HG02938 (cell line): ENCODE measurements at regions not wholly inside any gene's neighbourhood (a gene's known extent, or its start where the extent isn't known, plus 50 kb on each side); places are given as distances from the start of the nearest gene placed in this dataset.
"Not testable (repeated sequence)": the region's sequence is repeated elsewhere in the genome, so short reads cannot be mapped to it uniquely, and the experiment has no call there.

Experiments used
- ATAC-seq: cut with Tn5 transposase; IDR thresholded peaks from one replicate; pipeline ENCODE4 v1.9.1; 2021; ENCODE audit warnings: mild to moderate bottlenecking, moderate library complexity; ENCODE audit not compliant: unreplicated experiment

DNA sequence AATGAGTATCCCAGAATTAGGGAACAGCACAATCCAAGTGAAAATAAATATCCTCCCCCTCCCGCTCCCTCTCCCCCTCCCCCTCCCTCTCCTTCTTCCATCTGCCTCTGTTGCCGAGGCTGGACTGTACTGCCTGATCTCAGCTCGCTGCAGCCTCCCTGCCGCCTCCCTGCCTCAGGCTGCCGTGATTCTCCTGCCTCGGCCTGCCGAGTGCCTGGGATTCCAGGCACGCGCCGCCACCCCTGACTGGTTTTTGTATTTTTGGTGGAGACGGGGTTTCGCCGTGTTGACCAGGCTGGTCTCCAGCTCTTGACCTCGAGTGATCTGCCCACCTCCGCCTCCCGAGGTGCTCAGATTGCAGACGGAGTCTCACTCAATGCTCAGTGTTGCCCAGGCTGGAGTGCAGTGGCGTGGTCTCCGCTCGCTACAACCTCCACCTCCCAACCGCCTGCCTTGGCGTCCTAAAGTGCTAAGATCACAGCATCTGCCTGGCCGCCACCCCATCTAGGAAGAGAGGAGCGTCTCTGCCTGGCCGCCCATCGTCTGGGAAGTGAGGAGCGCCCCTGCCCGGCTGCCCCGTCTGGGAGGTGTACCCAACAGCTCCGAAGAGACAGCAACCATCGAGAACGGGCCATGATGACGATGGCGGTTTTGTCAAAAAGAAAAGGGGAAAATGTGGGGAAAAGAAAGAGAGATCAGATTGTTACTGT, 178.9 kb upstream of the IPO5 start:
- not testable (repeated sequence) for ATAC-seq

- ATAC-seq, result no peak
Measured at GRCh38 chr13:97780486-97780885, 173.0 kb upstream of the IPO5 start.

- ATAC-seq, result no peak
Measured at GRCh38 chr13:97781891-97782305, 171.6 kb upstream of the IPO5 start.

GRCh38 chr13:97786510-97786909, 167.0 kb upstream of the IPO5 start:
- ATAC-seq, result no peak

DNA sequence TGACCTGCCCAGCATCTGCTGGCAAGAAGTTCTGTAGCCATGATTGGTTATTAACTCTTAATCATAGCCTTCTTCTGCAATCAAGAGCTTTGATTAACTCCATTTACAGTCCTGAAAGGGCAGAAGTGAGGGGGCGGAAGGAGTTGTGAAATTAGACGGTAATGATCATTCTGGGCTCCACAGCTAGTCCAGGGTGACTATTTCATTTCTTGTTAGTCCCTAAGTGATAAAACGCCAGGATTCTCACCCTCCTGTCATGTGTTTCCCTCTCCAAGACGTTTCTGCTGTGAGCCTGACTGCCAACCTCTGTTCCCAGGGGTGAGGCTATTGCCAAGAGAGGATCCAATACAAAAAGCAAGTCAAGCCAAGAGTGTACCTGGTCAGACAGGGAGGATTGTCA, 155.9 kb upstream of the IPO5 start:
- no peak for ATAC-seq

GRCh38 chr13:97798171-97798821, 155.2 kb upstream of the IPO5 start:
- ATAC-seq, result no peak

- ATAC-seq, result no peak
Measured at GRCh38 chr13:97798836-97799235, 154.6 kb upstream of the IPO5 start.

- no peak for ATAC-seq
Measured at GRCh38 chr13:97802213-97802612, 151.3 kb upstream of the IPO5 start.

- ATAC-seq, result no peak
Measured at GRCh38 chr13:97809576-97809975, 143.9 kb upstream of the IPO5 start.

DNA sequence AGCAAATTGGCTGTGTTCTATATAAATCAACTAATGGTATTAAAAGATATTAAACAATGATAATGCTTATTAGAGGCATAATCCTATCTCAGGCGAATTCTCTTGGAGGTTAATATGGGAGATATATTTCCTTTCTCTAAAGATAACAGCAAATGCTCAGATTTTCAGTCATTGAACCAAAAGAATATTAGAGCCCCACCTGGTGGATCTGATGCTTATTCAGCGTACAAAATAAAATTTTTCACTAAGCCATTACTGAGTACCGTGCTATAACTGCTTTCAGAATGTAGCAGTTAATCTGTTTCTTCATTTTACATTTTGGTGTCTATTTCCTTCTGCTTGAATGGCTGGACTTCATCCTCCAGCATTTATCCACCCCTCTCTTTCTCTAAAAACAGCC, 143.3 kb upstream of the IPO5 start:
- no peak for ATAC-seq

GRCh38 chr13:97822377-97822776, 131.1 kb upstream of the IPO5 start:
- ATAC-seq, result no peak

DNA sequence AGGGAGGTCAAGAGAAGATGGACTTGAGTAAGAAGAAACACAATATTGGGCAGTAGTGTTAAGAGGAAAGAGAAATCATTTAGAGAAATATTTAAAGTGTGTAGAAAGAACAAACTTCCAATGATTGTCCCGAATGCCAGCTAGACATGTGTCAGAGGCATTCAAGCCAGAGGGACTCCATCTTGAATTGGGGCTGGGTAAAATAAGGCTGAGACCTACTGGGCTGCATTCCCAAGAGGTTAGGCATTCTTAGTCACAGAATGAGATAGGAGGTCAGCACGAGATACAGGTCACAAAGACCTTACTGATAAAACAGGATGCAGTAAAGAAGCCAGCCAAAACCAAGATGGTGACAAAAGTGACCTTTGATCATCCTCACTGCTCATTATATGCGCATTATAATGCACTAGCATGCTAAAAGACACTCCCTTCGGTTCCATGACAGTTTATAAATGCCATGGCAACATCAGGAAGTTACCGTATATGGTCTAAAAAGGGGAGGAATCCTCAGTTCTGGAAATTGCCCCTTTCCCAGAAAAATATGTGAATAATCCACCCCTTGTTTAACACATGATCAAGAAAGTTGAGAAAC, 127.0 kb upstream of the IPO5 start:
- ATAC-seq, result no peak

DNA sequence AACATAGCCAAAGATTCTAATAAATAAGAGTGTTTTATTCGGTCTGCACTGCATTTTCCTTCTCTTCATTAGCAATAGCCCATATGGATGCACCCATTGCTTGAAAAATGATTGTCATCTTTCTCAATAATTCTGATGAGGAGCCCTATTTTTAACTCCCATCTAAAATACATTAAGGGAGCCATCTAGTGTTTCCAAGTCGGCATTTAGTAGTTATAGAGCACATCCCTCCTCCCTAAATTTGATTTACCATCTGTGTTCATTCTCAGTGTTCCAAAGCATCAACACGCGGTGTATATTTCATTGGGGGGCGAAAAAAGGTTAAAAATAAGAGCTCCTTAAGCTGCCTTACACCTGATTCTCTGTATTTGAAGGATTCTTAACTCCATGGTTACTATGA, 119.2 kb upstream of the IPO5 start:
- ATAC-seq, result no peak

- no peak for ATAC-seq
Measured at GRCh38 chr13:97843189-97843588, 110.3 kb upstream of the IPO5 start.

GRCh38 chr13:97844151-97844550, 109.3 kb upstream of the IPO5 start:
- no peak for ATAC-seq

DNA sequence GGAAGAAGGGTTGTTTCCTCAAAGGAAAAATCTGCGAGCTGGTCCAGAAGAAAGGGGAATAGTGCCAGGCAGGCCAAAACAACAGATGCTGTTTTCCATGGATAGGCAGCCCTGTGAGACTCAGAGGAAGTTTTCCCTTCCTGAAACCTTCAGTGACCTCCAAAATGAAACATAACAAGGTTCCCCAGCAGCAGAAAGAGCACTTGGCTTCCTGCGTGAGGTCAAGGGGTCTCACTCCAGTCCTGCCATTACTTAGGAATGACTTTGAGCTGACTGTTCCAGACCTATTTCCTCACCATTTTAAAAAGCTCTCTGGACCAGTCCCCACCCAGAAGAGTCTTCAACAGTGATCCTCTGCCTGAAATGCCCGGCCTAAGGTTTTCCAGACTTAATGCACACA, 104.6 kb upstream of the IPO5 start:
- no peak for ATAC-seq

- ATAC-seq, result peak; percentile 92
Measured at GRCh38 chr13:97849305-97849704, 104.2 kb upstream of the IPO5 start.

DNA sequence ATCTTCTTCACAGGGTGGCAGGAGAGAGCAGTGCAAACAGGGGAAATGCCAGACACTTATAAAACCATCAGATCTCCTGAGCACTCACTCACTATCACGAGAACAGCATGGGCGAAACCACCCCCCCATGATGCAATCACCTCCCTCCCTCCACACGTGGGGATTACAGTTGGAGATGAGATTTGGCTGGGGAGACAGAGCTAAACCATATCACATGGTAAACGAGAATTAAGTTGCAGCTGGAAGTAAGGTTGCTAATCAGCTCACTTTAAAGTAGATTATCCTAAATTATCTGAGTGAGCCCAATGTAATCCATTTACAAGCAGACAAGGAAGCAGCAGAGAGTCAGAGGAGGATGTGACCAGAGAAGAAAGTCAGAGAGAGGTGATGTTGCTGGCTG, 102.2 kb upstream of the IPO5 start:
- no peak for ATAC-seq

DNA sequence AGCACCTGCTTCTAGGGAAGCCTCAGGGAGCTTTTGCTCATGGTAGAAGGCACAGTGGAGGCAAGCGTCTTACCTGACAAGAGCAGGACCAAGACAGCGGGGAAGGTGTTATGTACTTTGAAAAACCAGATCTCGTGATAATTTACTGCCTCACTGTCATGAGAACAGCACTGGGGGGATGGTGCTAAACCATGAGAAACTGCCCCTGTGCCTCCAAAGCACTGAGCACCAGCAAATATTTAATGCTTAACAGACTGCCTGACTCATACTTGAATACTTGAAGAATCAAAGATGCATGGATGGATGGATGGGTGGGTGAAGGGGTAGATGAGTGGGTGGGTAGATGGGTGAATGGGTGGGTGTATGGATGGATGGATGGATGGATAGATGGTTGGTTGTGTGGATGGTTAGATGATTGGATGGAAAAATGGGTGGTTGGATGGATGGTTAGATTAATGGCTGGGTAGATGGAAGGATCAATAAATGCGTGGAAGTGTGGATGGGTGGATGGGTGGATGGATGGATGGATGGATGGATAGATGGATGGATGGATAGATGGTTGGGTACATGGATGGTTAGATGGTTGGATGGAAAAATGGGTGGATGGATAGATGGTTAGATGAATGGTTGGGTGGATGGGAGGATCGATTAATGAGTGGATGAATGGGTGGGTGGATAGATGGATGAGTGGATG, 101.1 kb upstream of the IPO5 start:
- no peak for ATAC-seq

- ATAC-seq, result no peak
Measured at GRCh38 chr13:97853550-97853949, 99.9 kb upstream of the IPO5 start.

- ATAC-seq, result no peak
Measured at GRCh38 chr13:97855570-97856303, 97.7 kb upstream of the IPO5 start.
